SK-N-SH treated with all-trans-retinoic acid at 6 μM for 48 hours (cell line): ENCODE measurements at regions not wholly inside any gene's neighbourhood (a gene's known extent, or its start where the extent isn't known, plus 50 kb on each side); places are given as distances from the start of the nearest gene placed in this dataset.

Experiments
- ATAC-seq: fragments of 200-7000 bp; cut with Tn5 transposase; 3 replicates; pipeline ENCODE4 v1.9.1; 2020; ENCODE audit warnings: mild to moderate bottlenecking, moderate library complexity
- ARNTL ChIP-seq: fragments of 450-650 bp; formaldehyde crosslinking; IDR thresholded peaks from 2 replicates; pipeline ENCODE4 v1.5.0; 2020; ENCODE audit warnings: low read depth, mild to moderate bottlenecking, moderate library complexity, borderline replicate concordance
- BACH2 ChIP-seq: fragments of 250-450 bp; sonication (Bioruptor Pico); IDR thresholded peaks from 2 replicates; pipeline ENCODE4 v1.9.0; 2021; ENCODE audit warnings: mild to moderate bottlenecking, borderline replicate concordance
- CREB5 ChIP-seq: fragments of 250-450 bp; sonication (Bioruptor Pico); IDR thresholded peaks from 2 replicates; pipeline ENCODE4 v1.5.1; 2020; ENCODE audit warnings: low read depth, mild to moderate bottlenecking, moderate library complexity
- CSDC2 ChIP-seq: fragments of 250-450 bp; sonication (Bioruptor Pico); IDR thresholded peaks from 2 replicates; pipeline ENCODE4 v1.5.0; 2020; ENCODE audit warnings: mild to moderate bottlenecking, moderate library complexity
- CSRNP3 ChIP-seq: fragments of 250-450 bp; sonication (Bioruptor Pico); IDR thresholded peaks from 2 replicates; pipeline ENCODE4 v1.5.1; 2021; ENCODE audit warnings: mild to moderate bottlenecking, moderate library complexity
- ESRRG ChIP-seq: fragments of 250-450 bp; sonication (Bioruptor Pico); IDR thresholded peaks from 2 replicates; pipeline ENCODE4 v1.6.1; 2021; ENCODE audit warnings: mild to moderate bottlenecking
- GLIS3 ChIP-seq: fragments of 250-450 bp; sonication (Bioruptor Pico); IDR thresholded peaks from 2 replicates; pipeline ENCODE4 v1.5.0; 2020; ENCODE audit warnings: mild to moderate bottlenecking, moderate library complexity
- OSR1 ChIP-seq: fragments of 250-450 bp; sonication (Bioruptor Pico); IDR thresholded peaks from 2 replicates; pipeline ENCODE4 v1.8.0; 2022; ENCODE audit warnings: moderate library complexity, mild to moderate bottlenecking, inconsistent platforms
- PATZ1 ChIP-seq: fragments of 250-450 bp; sonication (Bioruptor Pico); IDR thresholded peaks from 2 replicates; pipeline ENCODE4 v1.8.0; 2020; ENCODE audit warnings: mild to moderate bottlenecking, moderate library complexity, borderline replicate concordance
- POU6F1 ChIP-seq: fragments of 250-450 bp; sonication (Bioruptor Pico); IDR thresholded peaks from 2 replicates; pipeline ENCODE4 v1.8.0; 2021; ENCODE audit warnings: low read depth, mild to moderate bottlenecking, moderate library complexity, borderline replicate concordance
- PPARA ChIP-seq: fragments of 250-450 bp; sonication (Bioruptor Pico); IDR thresholded peaks from 2 replicates; pipeline ENCODE4 v1.5.0; 2020; ENCODE audit warnings: mild to moderate bottlenecking, borderline replicate concordance
- SNAI2 ChIP-seq: fragments of 250-450 bp; sonication (Bioruptor Pico); IDR thresholded peaks from 2 replicates; pipeline ENCODE4 v1.5.0; 2020; ENCODE audit warnings: mild to moderate bottlenecking, moderate library complexity
- TCF4 ChIP-seq: fragments of 250-450 bp; sonication (Bioruptor Pico); IDR thresholded peaks from 2 replicates; pipeline ENCODE4 v1.8.0; 2021; ENCODE audit warnings: mild to moderate bottlenecking, moderate library complexity, borderline replicate concordance
- TOX ChIP-seq: fragments of 250-450 bp; sonication (Bioruptor Pico); IDR thresholded peaks from 2 replicates; pipeline ENCODE4 v1.8.0; 2021; ENCODE audit warnings: mild to moderate bottlenecking, moderate library complexity, borderline replicate concordance
- TSHZ2 ChIP-seq: fragments of 250-450 bp; sonication (Bioruptor Pico); IDR thresholded peaks from 2 replicates; pipeline ENCODE4 v1.5.0; 2020; ENCODE audit warnings: mild to moderate bottlenecking, moderate library complexity
- ZC3H10 ChIP-seq: fragments of 250-450 bp; sonication (Bioruptor Pico); IDR thresholded peaks from 2 replicates; pipeline ENCODE4 v1.5.1; 2021; ENCODE audit warnings: mild to moderate bottlenecking, moderate library complexity
- ZFP3 ChIP-seq: fragments of 250-450 bp; sonication (Bioruptor Pico); IDR thresholded peaks from 2 replicates; pipeline ENCODE4 v1.5.0; 2020; ENCODE audit warnings: mild to moderate bottlenecking, moderate library complexity
- ZFP30 ChIP-seq: fragments of 450-650 bp; formaldehyde crosslinking; IDR thresholded peaks from 2 replicates; pipeline ENCODE4 v1.5.0; 2022; ENCODE audit warnings: mild to moderate bottlenecking, moderate library complexity
- ZNF565 ChIP-seq: fragments of 450-650 bp; formaldehyde crosslinking; conservative IDR thresholded peaks from 2 replicates; pipeline ENCODE4 v1.5.0; 2020; ENCODE audit warnings: low read depth, mild to moderate bottlenecking, moderate library complexity
- ZNF70 ChIP-seq: fragments of 450-650 bp; formaldehyde crosslinking; IDR thresholded peaks from 2 replicates; pipeline ENCODE4 v1.5.0; 2020; ENCODE audit warnings: mild to moderate bottlenecking, moderate library complexity
- ZNF8 ChIP-seq: fragments of 450-650 bp; formaldehyde crosslinking; IDR thresholded peaks from 2 replicates; pipeline ENCODE4 v1.5.0; 2020; ENCODE audit warnings: mild to moderate bottlenecking, moderate library complexity

GRCh38 chr2:88258208-88258607 lies 88.1 kb downstream of the THNSL2 start (continued):
- TF ChIP-seq POU6F1 (CRISPR knock-in tag) (no peak), GLIS3 (CRISPR knock-in tag) (no peak), TCF4 (no peak), ZFP30 (no peak), ZFP3 (CRISPR knock-in tag) (no peak), ZNF565 (CRISPR knock-in tag) (no peak), ZNF70 (no peak), CSDC2 (CRISPR knock-in tag) (no peak), OSR1 (CRISPR knock-in tag) (no peak)

- no peak for ATAC-seq
- no peak for TF ChIP-seq ZC3H10 (CRISPR knock-in tag)
- TF ChIP-seq GLIS3 (CRISPR knock-in tag), result no peak
- no peak for TF ChIP-seq PPARA (CRISPR knock-in tag)
- TF ChIP-seq ZNF8, result no peak
- TF ChIP-seq TSHZ2, result no peak
- no peak for TF ChIP-seq BACH2
- no peak for TF ChIP-seq ESRRG
- no peak for TF ChIP-seq CSRNP3
- TF ChIP-seq ARNTL (CRISPR knock-in tag), result no peak
- TF ChIP-seq CREB5 (CRISPR knock-in tag), result no peak
- no peak for TF ChIP-seq TOX (CRISPR knock-in tag)
- TF ChIP-seq SNAI2 (CRISPR knock-in tag), result no peak
These were observed 84.4 kb downstream of the THNSL2 start for GRCh38 chr2:88254437-88255091.

- TF ChIP-seq ARNTL (CRISPR knock-in tag), result no peak
- no peak for ATAC-seq
These were observed 83.9 kb downstream of the THNSL2 start for GRCh38 chr2:88253997-88254396.

GRCh38 chr2:88253375-88253774 lies 83.2 kb downstream of the THNSL2 start:
- no peak for ATAC-seq
- TF ChIP-seq TOX (CRISPR knock-in tag), result no peak
- TF ChIP-seq ZFP30, result no peak
- no peak for TF ChIP-seq CSRNP3
- no peak for TF ChIP-seq TSHZ2
- no peak for TF ChIP-seq ZFP3 (CRISPR knock-in tag)
- no peak for TF ChIP-seq PATZ1 (CRISPR knock-in tag)
- TF ChIP-seq ARNTL (CRISPR knock-in tag), result no peak
- no peak for TF ChIP-seq POU6F1 (CRISPR knock-in tag)
